GM12872 (cell line): ENCODE measurements at regions not wholly inside any gene's neighbourhood (a gene's known extent, or its start where the extent isn't known, plus 50 kb on each side); places are given as distances from the start of the nearest gene placed in this dataset.

Experiments
- CTCF ChIP-seq: IDR thresholded peaks from 3 replicates; pipeline ENCODE4 v1.5.1; 2011; ENCODE audit warnings: low read depth, mild to moderate bottlenecking, low read length, moderate library complexity; ENCODE audit not compliant: insufficient read depth

GRCh38 chr2:64910972-64911433 is 78.2 kb upstream of the SLC1A4 start:
- TF ChIP-seq CTCF, result no peak

DNA sequence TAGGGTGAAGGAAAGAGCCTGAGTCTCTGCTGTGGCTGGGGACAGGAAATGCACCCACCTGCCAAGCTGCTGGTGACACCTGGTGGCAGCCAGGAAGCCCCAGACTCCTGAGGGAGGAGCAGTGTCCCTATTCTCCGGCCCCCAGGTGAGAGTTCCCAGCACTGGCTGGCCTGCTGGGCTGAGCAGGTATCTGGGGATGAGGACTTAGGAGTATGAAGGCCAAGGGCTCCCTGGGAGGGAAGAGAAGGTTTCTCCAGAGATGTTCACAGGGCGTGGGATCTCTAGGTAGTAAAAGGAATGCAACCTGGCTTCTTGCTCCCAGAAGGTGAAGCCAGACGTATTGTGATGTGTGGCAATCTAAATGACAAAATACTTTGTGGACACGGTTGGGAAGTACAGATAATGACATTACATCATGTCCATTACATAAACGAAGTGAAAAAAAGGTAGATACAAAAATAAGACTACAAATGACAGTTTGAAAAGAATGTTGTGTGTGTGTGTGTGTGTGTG is 75.8 kb upstream of the SLC1A4 start:
- TF ChIP-seq CTCF, result peak; percentile 66

DNA sequence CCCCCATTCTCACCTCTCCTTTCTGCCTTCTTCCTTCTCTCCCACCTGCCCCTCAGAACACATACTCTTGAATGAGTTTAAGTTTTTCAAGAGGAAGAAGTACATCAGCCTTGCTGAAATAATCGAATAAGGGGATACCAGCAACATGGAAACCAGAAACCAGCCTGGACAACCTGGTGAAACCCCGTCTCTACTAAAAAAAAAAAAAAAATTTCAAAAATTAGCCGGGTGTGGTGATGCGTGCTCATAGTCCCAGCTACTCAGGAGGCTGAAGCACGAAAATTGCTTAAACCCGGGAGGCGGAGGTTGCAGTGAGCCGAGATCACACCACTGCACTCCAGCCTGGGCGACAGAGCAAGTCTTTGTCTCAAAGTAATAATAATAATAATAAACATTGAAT is 75.0 kb upstream of the SLC1A4 start:
- no peak for TF ChIP-seq CTCF

- no peak for TF ChIP-seq CTCF
These were observed 74.3 kb upstream of the SLC1A4 start for GRCh38 chr2:64914735-64915509.

DNA sequence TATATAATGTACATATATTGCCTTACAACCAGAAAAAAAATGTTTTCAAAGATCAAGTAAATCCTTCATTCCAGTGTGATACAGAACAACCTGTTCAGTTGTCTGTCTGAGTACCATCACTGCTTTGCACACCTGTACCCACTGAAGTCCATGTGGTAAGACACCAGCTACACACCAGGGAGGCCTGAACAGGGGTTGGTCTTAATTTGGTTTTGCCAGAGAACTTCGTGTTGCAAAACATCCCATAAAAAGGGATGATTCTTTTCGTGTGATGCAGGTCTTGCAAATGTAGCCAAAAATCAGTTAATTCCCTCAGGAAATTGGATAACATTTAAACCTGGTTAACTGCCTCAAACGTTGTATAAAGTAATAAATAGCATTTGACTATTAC is 73.7 kb upstream of the SLC1A4 start:
- no peak for TF ChIP-seq CTCF

- TF ChIP-seq CTCF, result no peak
These were observed 70.8 kb upstream of the SLC1A4 start for GRCh38 chr2:64918220-64918886.

DNA sequence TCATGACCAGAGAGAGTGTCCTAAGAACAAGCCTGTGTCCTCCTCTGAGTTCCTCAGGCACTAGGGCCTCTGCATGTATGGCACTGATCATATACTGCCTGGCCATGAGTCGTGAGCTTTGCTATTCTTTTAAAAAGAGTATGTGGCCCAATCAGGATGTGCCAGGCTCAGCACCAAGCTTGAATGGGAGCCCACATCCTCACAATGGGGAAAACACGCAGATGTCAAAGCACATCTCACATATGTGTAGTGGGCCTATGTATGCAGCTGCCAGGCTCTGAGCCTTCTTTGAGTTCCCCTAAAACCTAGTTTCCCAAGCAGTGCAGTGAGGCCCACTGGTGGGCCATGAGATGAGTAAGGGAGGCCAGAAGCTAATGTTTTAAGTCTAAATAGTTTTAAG is 69.9 kb upstream of the SLC1A4 start:
- no peak for TF ChIP-seq CTCF
